Cardiac fibroblast (primary cell): ENCODE measurements at regions not wholly inside any gene's neighbourhood (a gene's known extent, or its start where the extent isn't known, plus 50 kb on each side); places are given as distances from the start of the nearest gene placed in this dataset.

Experiments used
- DNase-seq, 2 donors: peaks; one replicate each; pipeline versions ENCODE4 v3.0.0 to v3.0.0-alpha.2; 2010; ENCODE audit warnings: low read depth in 2 of 2
- H3K4me3 ChIP-seq, 2 donors: replicated peaks in 1 of 2; 1 replicate in 1 of 2; 2 replicates in 1 of 2; pipeline ENCODE4 v1.5.1; 2011; ENCODE audit warnings: low read depth in 2 of 2, low read length in 2 of 2, mild to moderate bottlenecking in 2 of 2, moderate library complexity in 1 of 2
- CTCF ChIP-seq: IDR thresholded peaks from one replicate; pipeline ENCODE4 v1.5.1; 2011; ENCODE audit warnings: low read depth, mild to moderate bottlenecking, low read length, inconsistent platforms

GRCh38 chr6:169395080-169395805 is 141.6 kb upstream of the THBS2 start:
- no peak for DNase-seq
- no peak for TF ChIP-seq CTCF
- H3K4me3 ChIP-seq = no peak overlapping the region

GRCh38 chr6:169393753-169394152 is 140.1 kb upstream of the THBS2 start:
- no peak for TF ChIP-seq CTCF
- DNase-seq = no peak
- no peak overlapping the region for H3K4me3 ChIP-seq

GRCh38 chr6:169391473-169392071 is 137.9 kb upstream of the THBS2 start:
- TF ChIP-seq CTCF = no peak
- DNase-seq = no peak
- no peak overlapping the region for H3K4me3 ChIP-seq

- no peak for DNase-seq
- H3K4me3 ChIP-seq = no peak overlapping the region
- TF ChIP-seq CTCF = no peak
Observed at GRCh38 chr6:169388395-169389166, 134.9 kb upstream of the THBS2 start.

GRCh38 chr6:169387809-169388383 is 134.2 kb upstream of the THBS2 start:
- no peak overlapping the region for H3K4me3 ChIP-seq
- TF ChIP-seq CTCF = no peak

GRCh38 chr6:169386411-169387057 is 132.9 kb upstream of the THBS2 start:
- H3K4me3 ChIP-seq = no peak overlapping the region
- DNase-seq = peak in 1 of 2 donors; percentile 31
- TF ChIP-seq CTCF = no peak

More at GRCh38 chr6:169387809-169388383, 134.2 kb upstream of the THBS2 start:
- DNase-seq = no peak
